ENCODE measurements at regions not wholly inside any gene's neighbourhood (a gene's known extent, or its start where the extent isn't known, plus 50 kb on each side); places are given as distances from the start of the nearest gene placed in this dataset.

DNA sequence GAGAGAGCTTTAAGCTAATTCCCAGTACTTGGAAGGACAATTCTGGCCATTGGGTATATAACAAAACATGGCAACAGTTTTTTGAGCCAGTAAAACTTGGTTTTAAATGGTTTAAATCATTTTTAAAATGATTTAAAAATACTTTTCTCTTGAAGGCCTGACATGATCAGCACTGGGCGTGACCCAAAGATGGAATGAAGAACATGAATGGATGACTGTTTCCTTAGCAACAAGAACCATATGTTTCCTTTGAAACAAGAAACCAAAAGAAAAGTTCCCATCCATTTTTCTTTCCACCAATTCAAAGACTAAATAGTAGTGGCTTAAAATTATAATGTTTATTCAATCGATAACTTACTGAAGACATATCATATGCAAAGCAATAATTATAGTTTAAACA, 348.3 kb upstream of the FIGN start:
- no peak overlapping the region for H3K4me3 ChIP-seq
- TF ChIP-seq, protein P1, sequence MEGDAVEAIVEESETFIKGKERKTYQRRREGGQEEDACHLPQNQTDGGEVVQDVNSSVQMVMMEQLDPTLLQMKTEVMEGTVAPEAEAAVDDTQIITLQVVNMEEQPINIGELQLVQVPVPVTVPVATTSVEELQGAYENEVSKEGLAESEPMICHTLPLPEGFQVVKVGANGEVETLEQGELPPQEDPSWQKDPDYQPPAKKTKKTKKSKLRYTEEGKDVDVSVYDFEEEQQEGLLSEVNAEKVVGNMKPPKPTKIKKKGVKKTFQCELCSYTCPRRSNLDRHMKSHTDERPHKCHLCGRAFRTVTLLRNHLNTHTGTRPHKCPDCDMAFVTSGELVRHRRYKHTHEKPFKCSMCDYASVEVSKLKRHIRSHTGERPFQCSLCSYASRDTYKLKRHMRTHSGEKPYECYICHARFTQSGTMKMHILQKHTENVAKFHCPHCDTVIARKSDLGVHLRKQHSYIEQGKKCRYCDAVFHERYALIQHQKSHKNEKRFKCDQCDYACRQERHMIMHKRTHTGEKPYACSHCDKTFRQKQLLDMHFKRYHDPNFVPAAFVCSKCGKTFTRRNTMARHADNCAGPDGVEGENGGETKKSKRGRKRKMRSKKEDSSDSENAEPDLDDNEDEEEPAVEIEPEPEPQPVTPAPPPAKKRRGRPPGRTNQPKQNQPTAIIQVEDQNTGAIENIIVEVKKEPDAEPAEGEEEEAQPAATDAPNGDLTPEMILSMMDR (IDR thresholded peaks at IDR 0.05) = no peak
- no peaks in the 10 kb centered on the region for H3K9me3 ChIP-seq
- H3K27me3 ChIP-seq = no peaks in the 10 kb centered on the region
- no peaks in the 10 kb centered on the region for H3K36me3 ChIP-seq
- no peaks in the 10 kb centered on the region for H3K4me1 ChIP-seq
- no peak overlapping the region for H3K27ac ChIP-seq
- DNase-seq (ENCODE audit: low spot score) = no peak

DNA sequence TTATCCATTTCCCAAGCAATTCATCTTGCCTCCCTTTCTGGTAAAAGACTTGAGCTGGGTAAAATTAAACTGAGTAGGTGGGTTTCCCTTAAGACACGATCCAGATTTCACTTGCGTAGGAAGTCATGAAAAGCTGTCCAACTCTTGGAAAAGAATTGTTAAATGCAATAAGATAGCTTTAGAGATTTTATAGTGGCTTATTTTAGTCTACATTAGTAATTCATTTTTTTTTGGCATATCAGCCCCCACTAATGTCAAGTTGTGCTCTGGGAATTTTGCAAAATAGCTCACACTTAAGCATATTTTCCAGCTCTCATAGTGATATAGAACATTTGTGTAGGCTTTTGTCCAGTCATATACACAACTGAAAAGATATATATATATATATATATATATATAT, 344.7 kb upstream of the FIGN start:
- DNase-seq (ENCODE audit: low spot score) = no peak
- Histone ChIP-seq H3K27ac (no peak overlapping the region), H3K9me3 (no peaks in the 10 kb centered on the region), H3K36me3 (no peaks in the 10 kb centered on the region), H3K4me1 (no peaks in the 10 kb centered on the region), H3K27me3 (no peaks in the 10 kb centered on the region), H3K4me3 (no peak overlapping the region)
- TF ChIP-seq, protein P1 (IDR thresholded peaks at IDR 0.05) = no peak

DNA sequence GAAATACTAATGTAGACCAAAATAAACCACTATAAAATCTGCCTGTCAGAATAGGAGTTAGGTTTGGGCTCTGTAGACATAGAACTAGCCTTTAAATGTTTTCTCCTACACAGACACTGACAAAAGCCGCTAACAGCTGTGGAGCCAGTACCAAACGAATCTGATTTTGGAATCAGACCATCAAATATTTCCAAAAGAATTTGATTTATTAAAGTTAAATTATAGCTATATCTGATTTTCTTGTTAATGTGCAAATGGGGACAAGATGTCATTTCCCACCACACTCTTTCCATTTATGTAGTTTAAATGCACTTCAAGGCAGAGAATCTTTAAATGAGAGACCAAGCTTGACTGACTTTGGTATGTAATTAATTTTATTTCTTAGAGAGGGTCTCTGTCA, 343.4 kb upstream of the FIGN start:
- H3K27me3 ChIP-seq = no peaks in the 10 kb centered on the region
- no peak for DNase-seq (ENCODE audit: low spot score)
- TF ChIP-seq, protein P1 (IDR thresholded peaks at IDR 0.05) = no peak

DNA sequence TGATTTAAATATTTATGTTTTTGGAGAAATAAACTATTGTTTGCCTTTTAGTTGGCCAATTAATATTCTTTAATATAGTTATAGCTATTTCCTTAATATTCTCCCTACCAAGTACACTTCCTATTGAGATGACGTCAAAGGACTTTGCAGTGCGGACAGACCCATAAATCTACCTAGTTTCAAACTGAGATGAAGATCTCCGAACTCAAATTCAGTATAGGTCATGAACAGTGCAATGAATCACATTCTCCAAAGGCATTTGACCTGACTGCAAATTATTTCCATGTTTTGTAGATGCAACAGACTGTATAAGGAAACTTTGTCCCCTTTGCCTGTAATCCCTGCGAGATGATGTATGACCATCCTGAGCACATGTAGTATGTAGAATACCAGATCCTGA, 342.6 kb upstream of the FIGN start:
- Histone ChIP-seq H3K9me3 (no peaks in the 10 kb centered on the region), H3K27ac (no peak overlapping the region), H3K4me1 (no peaks in the 10 kb centered on the region), H3K4me3 (no peak overlapping the region), H3K27me3 (no peaks in the 10 kb centered on the region), H3K36me3 (no peaks in the 10 kb centered on the region)
- no peak for DNase-seq (ENCODE audit: low spot score)
- TF ChIP-seq, protein P1 (IDR thresholded peaks at IDR 0.05) = no peak

More for the DNA sequence above, 343.4 kb upstream of the FIGN start:
- Histone ChIP-seq H3K27ac (no peak overlapping the region), H3K36me3 (no peaks in the 10 kb centered on the region), H3K9me3 (no peaks in the 10 kb centered on the region), H3K4me3 (no peak overlapping the region), H3K4me1 (no peaks in the 10 kb centered on the region)

DNA sequence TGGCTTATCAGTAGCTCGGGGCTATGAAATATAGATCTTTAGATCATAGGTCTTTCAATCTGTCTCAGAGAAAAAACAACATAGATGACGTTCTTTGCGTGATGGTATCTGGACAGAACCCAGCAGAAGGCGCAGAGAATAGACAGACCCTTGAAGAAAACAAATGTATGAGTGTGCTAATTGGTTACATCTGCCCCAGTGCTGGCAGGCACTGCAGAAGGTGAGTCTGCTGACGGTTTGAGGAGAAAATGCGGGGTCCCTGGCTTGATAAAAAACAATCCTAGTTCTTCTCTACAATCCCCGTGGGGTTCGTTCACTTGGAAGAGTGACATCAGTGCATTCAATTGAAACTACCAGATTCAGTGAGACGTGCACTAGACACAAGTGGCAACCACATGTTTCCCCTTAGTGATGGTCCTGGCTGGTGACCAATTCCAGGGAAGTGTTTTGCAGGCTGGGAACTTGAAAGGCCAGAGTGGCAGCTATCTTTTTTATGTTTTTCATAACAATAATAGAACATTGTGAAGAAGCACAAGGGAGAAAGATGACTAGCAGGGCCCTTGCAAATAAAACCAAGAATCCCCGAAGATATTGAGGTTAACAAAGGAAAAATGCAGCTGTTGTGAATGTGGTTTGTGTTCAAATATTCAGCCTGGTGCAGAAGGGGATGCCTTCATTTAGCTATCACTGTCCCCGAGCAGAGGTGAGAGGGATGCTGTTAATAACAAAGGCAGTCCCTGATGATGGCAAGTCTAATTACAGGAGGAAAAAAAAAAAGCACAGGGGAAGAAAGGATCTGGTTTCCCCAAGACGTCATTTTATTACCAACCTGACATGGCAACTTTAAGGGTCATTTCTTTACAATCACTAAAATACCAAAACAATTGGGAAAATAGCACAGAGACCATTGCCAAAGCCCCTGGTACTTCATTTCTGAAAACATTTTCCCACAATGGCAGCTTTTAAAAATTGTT, 337.6 kb upstream of the FIGN start:
- TF ChIP-seq, protein P1 (IDR thresholded peaks at IDR 0.05) = no peak
- Histone ChIP-seq H3K9me3 (no peaks in the 10 kb centered on the region), H3K27ac (no peak overlapping the region), H3K4me1 (no peaks in the 10 kb centered on the region), H3K36me3 (no peaks in the 10 kb centered on the region), H3K27me3 (no peaks in the 10 kb centered on the region), H3K4me3 (no peak overlapping the region)
- no peak for DNase-seq (ENCODE audit: low spot score)
